K562 (cell line): ENCODE measurements at regions not wholly inside any gene's neighbourhood (a gene's known extent, or its start where the extent isn't known, plus 50 kb on each side); places are given as distances from the start of the nearest gene placed in this dataset.

ENCODE experiments used
- E2F6 ChIP-seq, 2 experiments: IDR thresholded peaks; 2 replicates each; pipeline ENCODE4 v1.6.1; 2011; ENCODE audit warnings: borderline replicate concordance in 1 of 2, control low read depth in 1 of 2, low read depth in 1 of 2, low read length in 1 of 2, mild to moderate bottlenecking in 1 of 2, mixed read lengths in 1 of 2, moderate library complexity in 1 of 2; ENCODE audit not compliant: insufficient read depth in 1 of 2, insufficient read length in 1 of 2, poor library complexity in 1 of 2, severe bottlenecking in 1 of 2; ENCODE audit errors: extremely low read depth in 1 of 2
- ETV6 ChIP-seq, 3 experiments: fragments of 150-350 bp in 1 of 3; sonication (generic) in 1 of 3; formaldehyde crosslinking in 1 of 3; IDR thresholded peaks; 2 replicates each; pipeline versions ENCODE4 v1.6.1 to v1.8.0; 2014 to 2022; ENCODE audit warnings: borderline replicate concordance in 2 of 3, low read depth in 2 of 3, antibody characterized with exemption in 1 of 3, low read length in 1 of 3, mild to moderate bottlenecking in 1 of 3, missing genetic modification reagents in 1 of 3
- HDAC1 ChIP-seq, 2 experiments: fragments of 450-650 bp; IDR thresholded peaks; 2 replicates each; pipeline ENCODE4 v1.6.1; 2016 to 2017; ENCODE audit warnings: inconsistent platforms in 1 of 2, mild to moderate bottlenecking in 1 of 2, moderate library complexity in 1 of 2
- MAFK ChIP-seq: IDR thresholded peaks from 2 replicates; pipeline ENCODE4 v1.6.1; 2011; ENCODE audit warnings: low read length, improper control_type of control experiment
- MCM3 ChIP-seq: fragments of 450-650 bp; IDR thresholded peaks from 2 replicates; pipeline ENCODE4 v1.6.1; 2016
- POLR2G ChIP-seq: fragments of 200-400 bp; formaldehyde crosslinking; IDR thresholded peaks from 2 replicates; pipeline ENCODE4 v1.6.1; 2017; ENCODE audit warnings: low read depth, mild to moderate bottlenecking, antibody characterized with exemption, low read length, moderate library complexity
- RAD21 ChIP-seq, 2 experiments: fragments of 250-450 bp in 1 of 2; fragments of 450-650 bp in 1 of 2; sonication (Bioruptor Pico) in 1 of 2; formaldehyde crosslinking in 1 of 2; IDR thresholded peaks in 1 of 2; conservative IDR thresholded peaks in 1 of 2; 2 replicates each; pipeline versions ENCODE4 v1.4.0 to v1.8.0; 2020 to 2022; ENCODE audit warnings: mild to moderate bottlenecking in 2 of 2, moderate library complexity in 1 of 2
- RAD51 ChIP-seq: fragments of 450-650 bp; IDR thresholded peaks from 2 replicates; pipeline ENCODE4 v1.7.1; 2016; ENCODE audit warnings: low read depth, mild to moderate bottlenecking, borderline replicate concordance
- TCF3 ChIP-seq: sonication (generic); formaldehyde crosslinking; IDR thresholded peaks from 2 replicates; pipeline ENCODE4 v1.4.0; 2020; ENCODE audit warnings: mild to moderate bottlenecking, missing genetic modification reagents
- XRCC3 ChIP-seq: fragments of 450-650 bp; IDR thresholded peaks from 2 replicates; pipeline ENCODE4 v1.6.1; 2017; ENCODE audit warnings: mild to moderate bottlenecking, moderate library complexity
- ZNF134 ChIP-seq: fragments of 250-450 bp; sonication (Bioruptor Pico); conservative IDR thresholded peaks from 2 replicates; pipeline ENCODE4 v1.4.0; 2020
- ZNF239 ChIP-seq: fragments of 250-450 bp; sonication (Bioruptor Pico); IDR thresholded peaks from 2 replicates; pipeline ENCODE4 v1.4.0; 2020; ENCODE audit warnings: mild to moderate bottlenecking
- TF ChIP-seq, protein P1 (sequence below): fragments of 450-650 bp; IDR thresholded peaks from 2 replicates; pipeline ENCODE4 v1.6.1; 2017; ENCODE audit warnings: antibody characterized with exemption
- TF ChIP-seq, protein P2 (sequence below): fragments of 250-450 bp; sonication (Bioruptor Pico); IDR thresholded peaks from 2 replicates; pipeline ENCODE4 v1.8.0; 2022; ENCODE audit warnings: inconsistent platforms, mild to moderate bottlenecking, moderate library complexity, borderline replicate concordance
- TF ChIP-seq, protein P3 (sequence below): fragments of 250-450 bp; sonication (Bioruptor Pico); IDR thresholded peaks from 2 replicates; pipeline ENCODE4 v1.5.0; 2021; ENCODE audit warnings: mild to moderate bottlenecking, borderline replicate concordance

DNA sequence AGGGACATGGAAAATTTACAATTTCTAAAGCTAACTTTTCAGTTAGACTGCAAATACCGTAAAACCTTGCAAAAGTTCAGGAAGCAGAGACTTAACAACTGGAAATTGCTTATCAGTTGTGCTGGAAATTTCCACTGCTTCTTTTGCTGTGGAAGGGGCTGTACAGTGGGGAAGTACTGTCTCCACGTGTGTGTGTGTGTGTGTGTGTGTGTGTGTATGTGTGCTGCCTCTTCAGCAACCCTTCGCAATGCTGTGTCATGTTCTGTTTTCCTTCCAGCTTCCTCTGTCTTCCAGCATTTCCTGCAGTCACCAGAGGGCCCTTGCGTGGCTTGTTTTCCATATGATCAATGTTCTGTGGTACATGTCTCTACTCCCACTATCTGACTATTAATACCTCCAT, 87.5 kb upstream of the RANBP3L start (continued):
- TF ChIP-seq, protein P1, sequence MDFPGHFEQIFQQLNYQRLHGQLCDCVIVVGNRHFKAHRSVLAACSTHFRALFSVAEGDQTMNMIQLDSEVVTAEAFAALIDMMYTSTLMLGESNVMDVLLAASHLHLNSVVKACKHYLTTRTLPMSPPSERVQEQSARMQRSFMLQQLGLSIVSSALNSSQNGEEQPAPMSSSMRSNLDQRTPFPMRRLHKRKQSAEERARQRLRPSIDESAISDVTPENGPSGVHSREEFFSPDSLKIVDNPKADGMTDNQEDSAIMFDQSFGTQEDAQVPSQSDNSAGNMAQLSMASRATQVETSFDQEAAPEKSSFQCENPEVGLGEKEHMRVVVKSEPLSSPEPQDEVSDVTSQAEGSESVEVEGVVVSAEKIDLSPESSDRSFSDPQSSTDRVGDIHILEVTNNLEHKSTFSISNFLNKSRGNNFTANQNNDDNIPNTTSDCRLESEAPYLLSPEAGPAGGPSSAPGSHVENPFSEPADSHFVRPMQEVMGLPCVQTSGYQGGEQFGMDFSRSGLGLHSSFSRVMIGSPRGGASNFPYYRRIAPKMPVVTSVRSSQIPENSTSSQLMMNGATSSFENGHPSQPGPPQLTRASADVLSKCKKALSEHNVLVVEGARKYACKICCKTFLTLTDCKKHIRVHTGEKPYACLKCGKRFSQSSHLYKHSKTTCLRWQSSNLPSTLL = no peak
- TF ChIP-seq ZNF134 (CRISPR knock-in tag) = 0 out of 2 replicates have a peak, but pooled peaks have one; percentile 26
- TF ChIP-seq E2F6 (IDR thresholded peaks at IDR 0.05; ENCODE audit: borderline replicate concordance in 1 of 2, extremely low read depth in 1 of 2, insufficient read depth in 1 of 2, insufficient read length in 1 of 2, low read depth in 1 of 2, low read length in 1 of 2, poor library complexity in 1 of 2, severe bottlenecking in 1 of 2) = no peak
- TF ChIP-seq POLR2G = no peak
- TF ChIP-seq ETV6 (IDR thresholded peaks at IDR 0.05; ENCODE audit: borderline replicate concordance in 1 of 2, low read depth in 2 of 2, low read length in 1 of 2) = peak; percentile 80 to 90; a peak in 3 of 4 replicates
- TF ChIP-seq ETV6 (CRISPR knock-in tag; IDR thresholded peaks at IDR 0.05; ENCODE audit: borderline replicate concordance) = no peak
- 0 out of 2 replicates have a peak, but pooled peaks have one; percentile 8 for TF ChIP-seq ZNF239 (CRISPR knock-in tag)
- TF ChIP-seq RAD51 = no peak
- peak; percentile 82 for TF ChIP-seq MCM3
- no peak for TF ChIP-seq XRCC3
- TF ChIP-seq RAD21 (CRISPR knock-in tag; conservative IDR thresholded peaks at IDR 0.05 in 1 of 2, IDR thresholded peaks at IDR 0.05 in 1 of 2) = peak in 1 of 2 experiments; percentile 10; a peak in 2 of 4 replicates
- 0 out of 4 replicates have a peak, but pooled peaks of 1 of the 2 experiments have one; percentile 19 for TF ChIP-seq HDAC1 (IDR thresholded peaks at IDR 0.05)
- TF ChIP-seq TCF3 (CRISPR knock-in tag) = no peak
- TF ChIP-seq MAFK = peak; percentile 19; the same call in 1 of the 2 replicates
- TF ChIP-seq, protein P2, sequence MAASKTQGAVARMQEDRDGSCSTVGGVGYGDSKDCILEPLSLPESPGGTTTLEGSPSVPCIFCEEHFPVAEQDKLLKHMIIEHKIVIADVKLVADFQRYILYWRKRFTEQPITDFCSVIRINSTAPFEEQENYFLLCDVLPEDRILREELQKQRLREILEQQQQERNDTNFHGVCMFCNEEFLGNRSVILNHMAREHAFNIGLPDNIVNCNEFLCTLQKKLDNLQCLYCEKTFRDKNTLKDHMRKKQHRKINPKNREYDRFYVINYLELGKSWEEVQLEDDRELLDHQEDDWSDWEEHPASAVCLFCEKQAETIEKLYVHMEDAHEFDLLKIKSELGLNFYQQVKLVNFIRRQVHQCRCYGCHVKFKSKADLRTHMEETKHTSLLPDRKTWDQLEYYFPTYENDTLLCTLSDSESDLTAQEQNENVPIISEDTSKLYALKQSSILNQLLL (CRISPR knock-in tag) = no peak
- TF ChIP-seq, protein P3, sequence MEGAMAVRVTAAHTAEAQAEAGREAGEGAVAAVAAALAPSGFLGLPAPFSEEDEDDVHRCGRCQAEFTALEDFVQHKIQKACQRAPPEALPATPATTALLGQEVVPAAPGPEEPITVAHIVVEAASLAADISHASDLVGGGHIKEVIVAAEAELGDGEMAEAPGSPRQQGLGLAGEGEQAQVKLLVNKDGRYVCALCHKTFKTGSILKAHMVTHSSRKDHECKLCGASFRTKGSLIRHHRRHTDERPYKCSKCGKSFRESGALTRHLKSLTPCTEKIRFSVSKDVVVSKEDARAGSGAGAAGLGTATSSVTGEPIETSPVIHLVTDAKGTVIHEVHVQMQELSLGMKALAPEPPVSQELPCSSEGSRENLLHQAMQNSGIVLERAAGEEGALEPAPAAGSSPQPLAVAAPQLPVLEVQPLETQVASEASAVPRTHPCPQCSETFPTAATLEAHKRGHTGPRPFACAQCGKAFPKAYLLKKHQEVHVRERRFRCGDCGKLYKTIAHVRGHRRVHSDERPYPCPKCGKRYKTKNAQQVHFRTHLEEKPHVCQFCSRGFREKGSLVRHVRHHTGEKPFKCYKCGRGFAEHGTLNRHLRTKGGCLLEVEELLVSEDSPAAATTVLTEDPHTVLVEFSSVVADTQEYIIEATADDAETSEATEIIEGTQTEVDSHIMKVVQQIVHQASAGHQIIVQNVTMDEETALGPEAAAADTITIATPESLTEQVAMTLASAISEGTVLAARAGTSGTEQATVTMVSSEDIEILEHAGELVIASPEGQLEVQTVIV = no peak
- TF ChIP-seq, all 486 proteins: peak for 40
